OCI-LY1 (cell line): ENCODE measurements at regions not wholly inside any gene's neighbourhood (a gene's known extent, or its start where the extent isn't known, plus 50 kb on each side); places are given as distances from the start of the nearest gene placed in this dataset.
A peak's percentile ranks its signal among the peaks of the same experiment; 100 is the strongest.

Source experiments
- EZH2 ChIP-seq: fragments of 200-600 bp; sonication (generic), shearing (Covaris generic); IDR thresholded peaks from 2 replicates; pipeline ENCODE4 v1.8.0; 2017; ENCODE audit warnings: borderline replicate concordance, mixed run types, mild to moderate bottlenecking, antibody characterized with exemption, low read length, moderate library complexity, mixed read lengths
- TF ChIP-seq, protein P1 (sequence below): fragments of 200-600 bp; sonication (generic), shearing (Covaris generic); IDR thresholded peaks from 2 replicates; pipeline ENCODE4 v1.5.1; 2017; ENCODE audit warnings: mild to moderate bottlenecking, antibody characterized with exemption, low read length, moderate library complexity, mixed read lengths

GRCh38 chr5:155260798-155261197, 247.2 kb downstream of the KIF4B start:
- TF ChIP-seq, protein P1, sequence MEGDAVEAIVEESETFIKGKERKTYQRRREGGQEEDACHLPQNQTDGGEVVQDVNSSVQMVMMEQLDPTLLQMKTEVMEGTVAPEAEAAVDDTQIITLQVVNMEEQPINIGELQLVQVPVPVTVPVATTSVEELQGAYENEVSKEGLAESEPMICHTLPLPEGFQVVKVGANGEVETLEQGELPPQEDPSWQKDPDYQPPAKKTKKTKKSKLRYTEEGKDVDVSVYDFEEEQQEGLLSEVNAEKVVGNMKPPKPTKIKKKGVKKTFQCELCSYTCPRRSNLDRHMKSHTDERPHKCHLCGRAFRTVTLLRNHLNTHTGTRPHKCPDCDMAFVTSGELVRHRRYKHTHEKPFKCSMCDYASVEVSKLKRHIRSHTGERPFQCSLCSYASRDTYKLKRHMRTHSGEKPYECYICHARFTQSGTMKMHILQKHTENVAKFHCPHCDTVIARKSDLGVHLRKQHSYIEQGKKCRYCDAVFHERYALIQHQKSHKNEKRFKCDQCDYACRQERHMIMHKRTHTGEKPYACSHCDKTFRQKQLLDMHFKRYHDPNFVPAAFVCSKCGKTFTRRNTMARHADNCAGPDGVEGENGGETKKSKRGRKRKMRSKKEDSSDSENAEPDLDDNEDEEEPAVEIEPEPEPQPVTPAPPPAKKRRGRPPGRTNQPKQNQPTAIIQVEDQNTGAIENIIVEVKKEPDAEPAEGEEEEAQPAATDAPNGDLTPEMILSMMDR: peak; percentile 33; the same call in 1 of the 2 replicates
- no peak for TF ChIP-seq EZH2
